ENCODE measurements at regions not wholly inside any gene's neighbourhood (a gene's known extent, or its start where the extent isn't known, plus 50 kb on each side); places are given as distances from the start of the nearest gene placed in this dataset.

GRCh38 chr2:198691236-198691635 lies 766.5 kb downstream of the SATB2 start:
- no peak overlapping the region for H3K9ac ChIP-seq (ENCODE audit: low read depth in 1 of 2, low read length in 2 of 2)
- 96% methylated on average over 2 of the region's 2 CpGs for WGBS
- no peak for DNase-seq (ENCODE audit: low spot score)
- TF ChIP-seq NR2F2 (IDR thresholded peaks at IDR 0.05) (no peak), HNF4A (conservative IDR thresholded peaks at IDR 0.05) (no peak), RXRA (IDR thresholded peaks at IDR 0.05) (no peak), ATF3 (IDR thresholded peaks at IDR 0.05) (no peak), EGR1 (IDR thresholded peaks at IDR 0.05; ENCODE audit: low read depth in 2 of 2) (no peak), JUND (IDR thresholded peaks at IDR 0.05) (no peak)
- H3K27ac ChIP-seq (ENCODE audit: low read depth in 1 of 2, low read length in 2 of 2), result no peak overlapping the region
- H3K4me1 ChIP-seq (ENCODE audit: control insufficient read depth in 4 of 4, insufficient read depth in 4 of 4, low read length in 3 of 4), result peaks cover 0 to 2% (median 0%) of the 10 kb centered on the region in 4 donors
- no peaks in the 10 kb centered on the region for H3K9me3 ChIP-seq (ENCODE audit: control insufficient read depth in 4 of 4, low read length in 3 of 4)
- H3K27me3 ChIP-seq (ENCODE audit: control insufficient read depth in 4 of 4, insufficient read depth in 4 of 4, low read length in 3 of 4), result no peaks in the 10 kb centered on the region
- H3K36me3 ChIP-seq (ENCODE audit: control insufficient read depth in 4 of 4, insufficient read depth in 3 of 4, low read depth in 1 of 4, low read length in 3 of 4), result no peaks in the 10 kb centered on the region
- H3K4me3 ChIP-seq (ENCODE audit: low read depth in 1 of 3, low read length in 3 of 3), result no peak overlapping the region

- 65% methylated on average over 2 of the region's 2 CpGs for WGBS
- TF ChIP-seq RAD21 (IDR thresholded peaks at IDR 0.05) (no peak), CTCF (IDR thresholded peaks at IDR 0.05; ENCODE audit: low read depth, low read length, missing input control) (no peak), NR2F2 (IDR thresholded peaks at IDR 0.05) (no peak), JUND (IDR thresholded peaks at IDR 0.05) (no peak), TAF1 (conservative IDR thresholded peaks at IDR 0.05) (no peak), ZBTB33 (IDR thresholded peaks at IDR 0.05) (no peak), MAX (IDR thresholded peaks at IDR 0.05) (no peak), SP1 (IDR thresholded peaks at IDR 0.05) (no peak), RXRA (IDR thresholded peaks at IDR 0.05) (no peak), ATF3 (IDR thresholded peaks at IDR 0.05) (no peak), HNF4G (IDR thresholded peaks at IDR 0.05) (no peak), FOXA2 (IDR thresholded peaks at IDR 0.05) (no peak), HNF4A (conservative IDR thresholded peaks at IDR 0.05) (no peak), FOXA1 (IDR thresholded peaks at IDR 0.05) (no peak), YY1 (IDR thresholded peaks at IDR 0.05) (no peak), REST (IDR thresholded peaks at IDR 0.05) (no peak), GABPA (IDR thresholded peaks at IDR 0.05 in 1 of 2, conservative IDR thresholded peaks at IDR 0.05 in 1 of 2) (no peak), EGR1 (IDR thresholded peaks at IDR 0.05; ENCODE audit: low read depth in 2 of 2) (no peak)
- no peak overlapping the region for H3K4me3 ChIP-seq (ENCODE audit: low read depth in 1 of 3, low read length in 3 of 3)
- no peaks in the 10 kb centered on the region for H3K4me1 ChIP-seq (ENCODE audit: control insufficient read depth in 4 of 4, insufficient read depth in 4 of 4, low read length in 3 of 4)
- no peak overlapping the region for H3K27ac ChIP-seq (ENCODE audit: low read depth in 1 of 2, low read length in 2 of 2)
- no peak for DNase-seq (ENCODE audit: low spot score)
- H3K27me3 ChIP-seq (ENCODE audit: control insufficient read depth in 4 of 4, insufficient read depth in 4 of 4, low read length in 3 of 4), result no peaks in the 10 kb centered on the region
- H3K9me3 ChIP-seq (ENCODE audit: control insufficient read depth in 4 of 4, low read length in 3 of 4), result no peaks in the 10 kb centered on the region
- no peaks in the 10 kb centered on the region for H3K36me3 ChIP-seq (ENCODE audit: control insufficient read depth in 4 of 4, insufficient read depth in 3 of 4, low read depth in 1 of 4, low read length in 3 of 4)
- H3K9ac ChIP-seq (ENCODE audit: low read depth in 1 of 2, low read length in 2 of 2), result no peak overlapping the region
Observed at GRCh38 chr2:198664321-198664720, 793.4 kb downstream of the SATB2 start.

All from liver (tissue), 8 donors.